Body of pancreas (tissue), 4 donors: ENCODE measurements at regions not wholly inside any gene's neighbourhood (a gene's known extent, or its start where the extent isn't known, plus 50 kb on each side); places are given as distances from the start of the nearest gene placed in this dataset.
"Not testable (repeated sequence)": the region's sequence is repeated elsewhere in the genome, so short reads cannot be mapped to it uniquely, and the experiment has no call there.

Source experiments
- CTCF ChIP-seq, 7 experiments: fragments of 450-650 bp in 4 of 7; fragments of 200-600 bp in 3 of 7; sonication (generic) in 3 of 7; IDR thresholded peaks; one replicate each; pipeline ENCODE4 v1.5.1; 2016 to 2019; ENCODE audit warnings: antibody characterized with exemption in 7 of 7
- POLR2A ChIP-seq, 3 donors: fragments of 450-650 bp; IDR thresholded peaks; one replicate each; pipeline ENCODE4 v1.6.1; 2016; ENCODE audit warnings: antibody characterized with exemption in 3 of 3, mild to moderate bottlenecking in 2 of 3

GRCh38 chr14:27760367-27760766, 1006.2 kb upstream of the FOXG1 start:
- TF ChIP-seq POLR2A, CTCF (IDR thresholded peaks at IDR 0.05): not testable (repeated sequence)
